ENCODE measurements at regions not wholly inside any gene's neighbourhood (a gene's known extent, or its start where the extent isn't known, plus 50 kb on each side); places are given as distances from the start of the nearest gene placed in this dataset.
"Not testable (repeated sequence)": the region's sequence is repeated elsewhere in the genome, so short reads cannot be mapped to it uniquely, and the experiment has no call there.

GRCh38 chr15:59896663-59897074 is 107.4 kb upstream of the FOXB1 start:
- Histone ChIP-seq H3K4me3 (ENCODE audit: low read length) (no peak overlapping the region), H3K36me3 (replicated peaks; ENCODE audit: low read depth, low read length) (no peaks in the 10 kb centered on the region), H3K9me3 (ENCODE audit: insufficient read depth, low read length) (no peaks in the 10 kb centered on the region), H3K4me2 (ENCODE audit: low read length) (no peak overlapping the region), H3K27ac (ENCODE audit: low read length) (no peak overlapping the region), H3K9ac (ENCODE audit: low read length) (no peak overlapping the region), H3K27me3 (ENCODE audit: low read depth, low read length) (peaks cover 39% of the 10 kb centered on the region), H4K20me1 (ENCODE audit: insufficient read depth, low read length) (no peaks in the 10 kb centered on the region), H3K4me1 (ENCODE audit: low read length) (no peaks in the 10 kb centered on the region), H2AFZ (ENCODE audit: low read depth, low read length) (no peak overlapping the region), H3K79me2 (ENCODE audit: low read length) (no peaks in the 10 kb centered on the region)
- TF ChIP-seq EZH2phosphoT487 (IDR thresholded peaks at IDR 0.05; ENCODE audit: low read depth), result no peak
- TF ChIP-seq CTCF (IDR thresholded peaks at IDR 0.05; ENCODE audit: low read depth, low read length), result no peak

- Histone ChIP-seq H3K27ac (ENCODE audit: low read length) (no peak overlapping the region), H3K4me1 (ENCODE audit: low read length) (no peaks in the 10 kb centered on the region), H3K79me2 (ENCODE audit: low read length) (no peaks in the 10 kb centered on the region), H3K4me3 (ENCODE audit: low read length) (no peak overlapping the region), H3K36me3 (replicated peaks; ENCODE audit: low read depth, low read length) (no peaks in the 10 kb centered on the region), H4K20me1 (ENCODE audit: insufficient read depth, low read length) (no peaks in the 10 kb centered on the region), H2AFZ (ENCODE audit: low read depth, low read length) (no peak overlapping the region), H3K9me3 (ENCODE audit: insufficient read depth, low read length) (no peaks in the 10 kb centered on the region), H3K9ac (ENCODE audit: low read length) (no peak overlapping the region), H3K4me2 (ENCODE audit: low read length) (no peak overlapping the region), H3K27me3 (ENCODE audit: low read depth, low read length) (peaks cover 48% of the 10 kb centered on the region)
- TF ChIP-seq EZH2phosphoT487 (IDR thresholded peaks at IDR 0.05; ENCODE audit: low read depth) (no peak), CTCF (IDR thresholded peaks at IDR 0.05; ENCODE audit: low read depth, low read length) (no peak)
Observed at GRCh38 chr15:59894835-59895234, 109.3 kb upstream of the FOXB1 start.

- Histone ChIP-seq H3K79me2 (ENCODE audit: low read length) (no peaks in the 10 kb centered on the region), H3K4me3 (ENCODE audit: low read length) (no peak overlapping the region), H3K27ac (ENCODE audit: low read length) (no peak overlapping the region), H4K20me1 (ENCODE audit: insufficient read depth, low read length) (no peaks in the 10 kb centered on the region), H3K4me1 (ENCODE audit: low read length) (no peaks in the 10 kb centered on the region), H3K36me3 (replicated peaks; ENCODE audit: low read depth, low read length) (no peaks in the 10 kb centered on the region), H3K4me2 (ENCODE audit: low read length) (no peak overlapping the region), H2AFZ (ENCODE audit: low read depth, low read length) (no peak overlapping the region), H3K9ac (ENCODE audit: low read length) (no peak overlapping the region), H3K9me3 (ENCODE audit: insufficient read depth, low read length) (no peaks in the 10 kb centered on the region), H3K27me3 (ENCODE audit: low read depth, low read length) (peaks cover 33% of the 10 kb centered on the region)
- no peak for TF ChIP-seq EZH2phosphoT487 (IDR thresholded peaks at IDR 0.05; ENCODE audit: low read depth)
Observed at GRCh38 chr15:59892985-59893384, 111.1 kb upstream of the FOXB1 start.

GRCh38 chr15:59887870-59888269 is 116.2 kb upstream of the FOXB1 start:
- not testable (repeated sequence) for H3K4me3 ChIP-seq (ENCODE audit: low read length); H4K20me1 ChIP-seq (ENCODE audit: insufficient read depth, low read length); H3K9me3 ChIP-seq (ENCODE audit: insufficient read depth, low read length); H2AFZ ChIP-seq (ENCODE audit: low read depth, low read length); H3K27ac ChIP-seq (ENCODE audit: low read length); H3K36me3 ChIP-seq (replicated peaks; ENCODE audit: low read depth, low read length); H3K4me2 ChIP-seq (ENCODE audit: low read length); H3K79me2 ChIP-seq (ENCODE audit: low read length); H3K9ac ChIP-seq (ENCODE audit: low read length); H3K4me1 ChIP-seq (ENCODE audit: low read length)
- peaks cover 25% of the 10 kb centered on the region for H3K27me3 ChIP-seq (ENCODE audit: low read depth, low read length)

GRCh38 chr15:59887211-59887610 is 116.9 kb upstream of the FOXB1 start:
- Histone ChIP-seq H3K9ac (ENCODE audit: low read length) (no peak overlapping the region), H3K79me2 (ENCODE audit: low read length) (no peaks in the 10 kb centered on the region), H4K20me1 (ENCODE audit: insufficient read depth, low read length) (no peaks in the 10 kb centered on the region), H3K4me2 (ENCODE audit: low read length) (no peak overlapping the region), H3K36me3 (replicated peaks; ENCODE audit: low read depth, low read length) (no peaks in the 10 kb centered on the region), H3K27ac (ENCODE audit: low read length) (no peak overlapping the region), H3K9me3 (ENCODE audit: insufficient read depth, low read length) (no peaks in the 10 kb centered on the region), H3K4me3 (ENCODE audit: low read length) (no peak overlapping the region), H2AFZ (ENCODE audit: low read depth, low read length) (no peak overlapping the region), H3K27me3 (ENCODE audit: low read depth, low read length) (peaks cover 25% of the 10 kb centered on the region), H3K4me1 (ENCODE audit: low read length) (no peaks in the 10 kb centered on the region)
- TF ChIP-seq EZH2phosphoT487 (IDR thresholded peaks at IDR 0.05; ENCODE audit: low read depth) (no peak), CTCF (IDR thresholded peaks at IDR 0.05; ENCODE audit: low read depth, low read length) (no peak)

Data from OCI-LY3 (cell line).